ENCODE measurements at regions not wholly inside any gene's neighbourhood (a gene's known extent, or its start where the extent isn't known, plus 50 kb on each side); places are given as distances from the start of the nearest gene placed in this dataset.

- no peak for DNase-seq (ENCODE audit: low spot score)
- TF ChIP-seq CTCF (IDR thresholded peaks at IDR 0.05; ENCODE audit: extremely low read depth, missing control alignments), result no peak
These were observed 1302.1 kb upstream of the TMEFF2 start for GRCh38 chr2:193496786-193497185.

DNA sequence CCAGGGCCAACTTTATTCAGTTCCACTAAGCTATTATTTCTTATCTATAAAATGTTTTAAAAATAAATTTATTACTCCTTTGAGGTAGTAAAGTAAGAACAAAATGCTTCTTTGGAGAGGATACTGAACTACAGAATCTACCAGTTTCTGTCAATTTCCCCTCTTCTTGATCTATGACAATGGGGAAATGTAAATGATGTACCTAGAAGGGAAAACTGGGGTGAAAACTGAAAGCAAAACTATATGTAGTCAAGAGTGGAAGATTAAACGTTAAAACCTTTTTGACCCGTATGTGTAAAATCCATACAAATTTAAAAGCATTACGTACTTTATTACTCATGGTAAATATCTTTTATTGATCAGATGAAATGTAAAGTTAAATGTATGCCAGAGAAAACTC is 1287.8 kb upstream of the TMEFF2 start:
- no peak for TF ChIP-seq CTCF (IDR thresholded peaks at IDR 0.05; ENCODE audit: extremely low read depth, missing control alignments)
- peak; percentile 34 for DNase-seq (ENCODE audit: low spot score)

DNA sequence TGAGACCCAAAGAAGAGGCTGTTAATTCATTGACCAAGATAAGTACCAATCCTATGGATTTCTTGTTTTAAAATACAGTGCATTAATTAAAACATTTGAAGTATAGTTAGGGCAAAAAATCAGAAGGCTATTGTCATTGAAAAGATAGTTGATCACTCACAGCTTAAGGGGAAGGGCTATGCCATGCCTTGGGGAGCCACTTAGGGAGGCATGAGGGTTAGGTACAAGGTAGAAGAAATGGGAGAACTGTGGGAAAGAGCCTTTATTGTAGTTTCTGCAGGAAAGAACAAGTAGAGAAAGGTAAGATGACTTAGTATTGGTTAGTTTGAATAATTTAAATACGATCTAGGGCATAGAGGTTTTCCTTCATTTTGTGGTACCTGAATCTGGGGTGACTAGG is 1285.5 kb upstream of the TMEFF2 start:
- no peak for DNase-seq (ENCODE audit: low spot score)
- TF ChIP-seq CTCF (IDR thresholded peaks at IDR 0.05; ENCODE audit: extremely low read depth, missing control alignments), result no peak

- no peak for DNase-seq (ENCODE audit: low spot score)
- no peak for TF ChIP-seq CTCF (IDR thresholded peaks at IDR 0.05; ENCODE audit: extremely low read depth, missing control alignments)
These were observed 1281.6 kb upstream of the TMEFF2 start for GRCh38 chr2:193476171-193476800.

DNA sequence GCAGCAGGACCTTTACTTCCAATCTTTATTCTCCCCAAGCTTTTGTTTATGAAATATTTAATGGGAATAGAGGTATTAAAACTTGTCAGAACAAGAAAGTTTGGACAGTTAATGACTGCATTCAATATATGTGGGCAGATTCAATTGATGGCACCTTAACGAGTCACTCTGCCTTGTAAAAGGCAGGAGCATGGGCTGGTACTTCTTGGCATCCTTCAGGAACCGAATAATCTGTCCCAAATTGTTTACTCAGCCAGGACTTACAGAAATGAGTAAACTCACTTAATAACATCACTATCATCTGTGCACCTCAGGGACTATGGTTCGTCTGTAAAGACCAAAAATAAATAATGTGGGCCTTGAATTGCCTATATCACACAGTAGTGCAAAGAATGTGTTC is 1280.3 kb upstream of the TMEFF2 start:
- no peak for DNase-seq (ENCODE audit: low spot score)
- TF ChIP-seq CTCF (IDR thresholded peaks at IDR 0.05; ENCODE audit: extremely low read depth, missing control alignments), result no peak

DNA sequence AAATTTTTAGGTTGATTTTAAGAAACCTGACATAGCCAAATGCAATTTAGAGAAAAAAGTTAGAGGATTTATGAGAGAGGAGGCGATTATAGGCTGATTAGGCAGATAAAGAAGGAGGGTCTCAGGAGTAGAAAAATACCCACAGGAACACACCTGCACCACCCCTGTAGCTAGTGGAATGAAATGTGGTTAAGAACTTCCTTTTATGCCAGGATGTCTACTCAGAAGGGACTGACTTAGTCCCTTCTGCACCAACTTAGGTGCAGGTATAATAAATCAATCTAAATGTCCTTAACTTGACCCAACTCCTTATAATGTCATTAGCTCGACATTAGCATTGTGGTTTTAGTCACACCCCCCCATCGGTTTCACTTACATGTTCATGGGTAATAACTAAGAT is 1274.5 kb upstream of the TMEFF2 start:
- DNase-seq (ENCODE audit: low spot score), result no peak
- TF ChIP-seq CTCF (IDR thresholded peaks at IDR 0.05; ENCODE audit: extremely low read depth, missing control alignments), result no peak

DNA sequence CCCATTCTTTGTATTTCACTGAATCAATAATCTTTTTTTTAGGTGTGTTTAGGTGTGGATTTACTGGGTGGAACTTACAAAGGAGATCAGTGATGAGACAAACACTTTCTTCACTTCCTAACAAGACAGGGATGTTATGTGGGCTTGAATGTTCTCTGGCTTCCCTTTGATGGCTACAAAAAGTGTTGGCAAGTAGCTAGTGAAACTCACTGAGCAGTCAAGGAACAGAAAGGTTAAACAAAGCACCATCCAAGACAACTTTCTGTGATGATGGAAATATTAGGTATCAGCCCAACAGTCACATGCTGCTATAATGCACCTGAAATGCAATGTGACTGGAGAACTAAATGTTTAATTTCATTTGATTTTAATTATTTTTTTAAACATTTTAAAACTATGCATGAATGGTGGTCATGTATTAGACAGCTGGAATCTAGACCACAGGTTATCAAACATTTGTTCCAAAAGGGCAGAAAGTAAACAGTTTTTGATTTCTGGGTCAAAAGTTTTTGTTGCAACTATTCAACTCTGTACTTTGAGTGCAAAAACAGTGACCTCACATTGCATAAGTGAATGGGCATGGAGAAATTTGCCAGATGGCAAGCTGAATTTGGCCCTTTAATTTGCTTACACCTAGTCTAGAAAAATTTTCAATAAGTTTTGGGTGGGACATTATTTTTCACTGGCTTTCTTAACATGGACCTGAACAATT is 1272.7 kb upstream of the TMEFF2 start:
- no peak for TF ChIP-seq CTCF (IDR thresholded peaks at IDR 0.05; ENCODE audit: extremely low read depth, missing control alignments)
- DNase-seq (ENCODE audit: low spot score), result no peak

All from GM20000 (cell line).